ENCODE measurements at regions not wholly inside any gene's neighbourhood (a gene's known extent, or its start where the extent isn't known, plus 50 kb on each side); places are given as distances from the start of the nearest gene placed in this dataset.

DNA sequence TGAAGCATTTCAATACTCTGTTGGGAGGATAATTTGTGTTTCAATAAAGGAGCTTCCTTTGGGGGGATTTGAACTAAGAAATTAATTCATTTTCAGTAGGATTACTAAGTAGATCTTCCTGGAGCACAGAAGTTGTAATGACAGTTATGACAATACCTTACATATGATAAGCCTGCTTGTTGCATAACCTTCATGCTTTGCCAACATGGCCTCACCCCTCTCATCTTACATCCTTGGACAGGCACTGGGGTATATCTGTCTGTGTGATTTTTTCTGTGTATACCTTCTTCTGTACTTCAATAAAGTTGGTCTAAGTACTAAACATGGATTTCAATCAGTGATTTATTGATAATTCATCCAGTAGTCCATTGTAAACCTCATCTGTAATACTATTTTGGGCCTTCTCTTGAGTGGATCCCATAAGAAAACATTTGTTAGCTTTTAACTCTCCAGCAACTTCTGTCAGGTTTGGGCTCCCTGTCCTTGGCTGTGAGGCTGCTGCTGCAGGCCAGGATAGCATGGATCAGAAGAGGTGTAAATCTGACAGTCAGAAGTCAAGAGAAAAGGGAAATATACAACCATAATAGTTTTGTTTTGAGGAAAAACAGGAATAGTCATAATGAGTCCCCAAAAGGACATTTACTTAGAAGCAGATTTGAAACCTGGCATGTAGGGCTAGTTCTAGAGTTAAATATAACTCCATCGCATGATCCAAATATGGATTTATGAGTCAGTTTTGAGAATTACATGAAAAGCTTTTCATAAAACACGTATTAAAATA lies 422.2 kb downstream of the KLF5 start:
- TF ChIP-seq, protein P1, sequence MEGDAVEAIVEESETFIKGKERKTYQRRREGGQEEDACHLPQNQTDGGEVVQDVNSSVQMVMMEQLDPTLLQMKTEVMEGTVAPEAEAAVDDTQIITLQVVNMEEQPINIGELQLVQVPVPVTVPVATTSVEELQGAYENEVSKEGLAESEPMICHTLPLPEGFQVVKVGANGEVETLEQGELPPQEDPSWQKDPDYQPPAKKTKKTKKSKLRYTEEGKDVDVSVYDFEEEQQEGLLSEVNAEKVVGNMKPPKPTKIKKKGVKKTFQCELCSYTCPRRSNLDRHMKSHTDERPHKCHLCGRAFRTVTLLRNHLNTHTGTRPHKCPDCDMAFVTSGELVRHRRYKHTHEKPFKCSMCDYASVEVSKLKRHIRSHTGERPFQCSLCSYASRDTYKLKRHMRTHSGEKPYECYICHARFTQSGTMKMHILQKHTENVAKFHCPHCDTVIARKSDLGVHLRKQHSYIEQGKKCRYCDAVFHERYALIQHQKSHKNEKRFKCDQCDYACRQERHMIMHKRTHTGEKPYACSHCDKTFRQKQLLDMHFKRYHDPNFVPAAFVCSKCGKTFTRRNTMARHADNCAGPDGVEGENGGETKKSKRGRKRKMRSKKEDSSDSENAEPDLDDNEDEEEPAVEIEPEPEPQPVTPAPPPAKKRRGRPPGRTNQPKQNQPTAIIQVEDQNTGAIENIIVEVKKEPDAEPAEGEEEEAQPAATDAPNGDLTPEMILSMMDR (IDR thresholded peaks at IDR 0.05), result no peak
- TF ChIP-seq, protein P2, sequence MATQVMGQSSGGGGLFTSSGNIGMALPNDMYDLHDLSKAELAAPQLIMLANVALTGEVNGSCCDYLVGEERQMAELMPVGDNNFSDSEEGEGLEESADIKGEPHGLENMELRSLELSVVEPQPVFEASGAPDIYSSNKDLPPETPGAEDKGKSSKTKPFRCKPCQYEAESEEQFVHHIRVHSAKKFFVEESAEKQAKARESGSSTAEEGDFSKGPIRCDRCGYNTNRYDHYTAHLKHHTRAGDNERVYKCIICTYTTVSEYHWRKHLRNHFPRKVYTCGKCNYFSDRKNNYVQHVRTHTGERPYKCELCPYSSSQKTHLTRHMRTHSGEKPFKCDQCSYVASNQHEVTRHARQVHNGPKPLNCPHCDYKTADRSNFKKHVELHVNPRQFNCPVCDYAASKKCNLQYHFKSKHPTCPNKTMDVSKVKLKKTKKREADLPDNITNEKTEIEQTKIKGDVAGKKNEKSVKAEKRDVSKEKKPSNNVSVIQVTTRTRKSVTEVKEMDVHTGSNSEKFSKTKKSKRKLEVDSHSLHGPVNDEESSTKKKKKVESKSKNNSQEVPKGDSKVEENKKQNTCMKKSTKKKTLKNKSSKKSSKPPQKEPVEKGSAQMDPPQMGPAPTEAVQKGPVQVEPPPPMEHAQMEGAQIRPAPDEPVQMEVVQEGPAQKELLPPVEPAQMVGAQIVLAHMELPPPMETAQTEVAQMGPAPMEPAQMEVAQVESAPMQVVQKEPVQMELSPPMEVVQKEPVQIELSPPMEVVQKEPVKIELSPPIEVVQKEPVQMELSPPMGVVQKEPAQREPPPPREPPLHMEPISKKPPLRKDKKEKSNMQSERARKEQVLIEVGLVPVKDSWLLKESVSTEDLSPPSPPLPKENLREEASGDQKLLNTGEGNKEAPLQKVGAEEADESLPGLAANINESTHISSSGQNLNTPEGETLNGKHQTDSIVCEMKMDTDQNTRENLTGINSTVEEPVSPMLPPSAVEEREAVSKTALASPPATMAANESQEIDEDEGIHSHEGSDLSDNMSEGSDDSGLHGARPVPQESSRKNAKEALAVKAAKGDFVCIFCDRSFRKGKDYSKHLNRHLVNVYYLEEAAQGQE (IDR thresholded peaks at IDR 0.05; ENCODE audit: insufficient read depth in 1 of 2, low read depth in 2 of 2, low read length in 1 of 2), result no peak
- TF ChIP-seq POLR2AphosphoS5 (IDR thresholded peaks at IDR 0.05; ENCODE audit: low read depth, low read length), result no peak
- TF ChIP-seq TCF7L2 (IDR thresholded peaks at IDR 0.05; ENCODE audit: low read depth, low read length), result no peak
